Kidney (tissue), 13 donors: ENCODE measurements at regions not wholly inside any gene's neighbourhood (a gene's known extent, or its start where the extent isn't known, plus 50 kb on each side); places are given as distances from the start of the nearest gene placed in this dataset.
A peak's percentile ranks its signal among the peaks of the same experiment; 100 is the strongest.

ENCODE experiments used
- DNase-seq, 5 donors: peaks; one replicate each; pipeline ENCODE4 v3.0.0-alpha.2; 2013 to 2020
- FAIRE-seq: peaks from 2 replicates; lab custom pipeline; 2012; peaks lifted over from hg19 to GRCh38; lab: Jason Lieb, UNC
- H3K27ac ChIP-seq, 2 donors: one replicate each; pipeline ENCODE4 v1.7.0; 2013; ENCODE audit warnings: low read depth in 2 of 2, low read length in 2 of 2, inconsistent platforms in 1 of 2
- H3K27me3 ChIP-seq: one replicate; pipeline ENCODE4 v1.7.1; 2013; ENCODE audit warnings: low read length, inconsistent platforms; ENCODE audit not compliant: control insufficient read depth, insufficient read depth
- H3K36me3 ChIP-seq, 3 donors: one replicate each; pipeline versions ENCODE4 v1.7.0 to v1.7.1; 2013; ENCODE audit warnings: low read length in 3 of 3, control low read depth in 1 of 3, inconsistent platforms in 1 of 3; ENCODE audit not compliant: insufficient read depth in 3 of 3, control insufficient read depth in 2 of 3
- H3K4me1 ChIP-seq, 3 donors: one replicate each; pipeline versions ENCODE4 v1.7.0 to v1.7.1; 2013; ENCODE audit warnings: low read length in 3 of 3, inconsistent platforms in 1 of 3, low read depth in 1 of 3; ENCODE audit not compliant: control insufficient read depth in 2 of 3, insufficient read depth in 2 of 3
- H3K4me3 ChIP-seq, 3 donors: one replicate each; pipeline versions ENCODE4 v1.7.0 to v1.8.1; 2013; ENCODE audit warnings: low read length in 3 of 3, control low read depth in 1 of 3, inconsistent platforms in 1 of 3
- H3K9ac ChIP-seq, 3 donors: one replicate each; pipeline versions ENCODE4 v1.7.0 to v1.7.1; 2013; ENCODE audit warnings: low read length in 3 of 3, control low read depth in 1 of 3, inconsistent platforms in 1 of 3
- H3K9me3 ChIP-seq, 3 donors: one replicate each; pipeline versions ENCODE4 v1.7.0 to v1.7.1; 2013; ENCODE audit warnings: low read length in 3 of 3, control low read depth in 1 of 3, inconsistent platforms in 1 of 3; ENCODE audit not compliant: control insufficient read depth in 2 of 3, insufficient read depth in 1 of 3
- intact Hi-C: fragments of 100-400 bp; cut with DNase I; formaldehyde crosslinking; loops from one replicate; pipeline ENCODE4 v1.11.1; 2022
- TF ChIP-seq, protein P1 (sequence below): IDR thresholded peaks from 3 replicates; pipeline ENCODE4 v1.5.1; 2012; ENCODE audit warnings: mild to moderate bottlenecking, moderate library complexity, borderline replicate concordance; ENCODE audit not compliant: insufficient read depth; ENCODE audit errors: extremely low read depth
- donor health status: control.
- donor health status: control.
- donor health status: control.
- donor health status: control.
- donor health status: control.
- donor health status: DM: yes; HTN: yes; CAD: no.
- donor health status: Normal renal cell carcinoma (clear cell type).

DNA sequence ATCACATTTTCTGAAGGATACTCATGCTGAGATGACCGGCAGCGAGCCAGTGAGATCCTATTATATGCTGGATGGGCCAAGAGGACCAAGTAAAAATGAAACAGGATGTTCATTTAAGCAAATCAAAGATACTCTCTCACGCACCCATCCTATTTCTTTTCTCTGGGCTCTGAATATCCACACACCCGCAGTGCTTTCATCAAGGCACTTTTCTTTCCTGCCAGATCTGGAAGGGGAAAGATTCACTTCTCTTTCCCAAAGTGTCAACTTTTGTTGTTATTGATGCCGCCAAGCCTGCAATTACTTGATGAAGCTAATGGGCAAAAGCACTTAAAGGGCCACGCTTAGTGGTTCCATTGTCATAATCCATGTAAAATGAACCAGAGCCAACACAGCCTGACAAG is 191.9 kb upstream of the CHAC2 start:
- Histone ChIP-seq H3K36me3 (no peaks in the 10 kb centered on the region), H3K27ac (no peak overlapping the region), H3K4me3 (no peak overlapping the region), H3K9me3 (no peaks in the 10 kb centered on the region), H3K27me3 (no peaks in the 10 kb centered on the region), H3K9ac (no peak overlapping the region), H3K4me1 (no peaks in the 10 kb centered on the region)
- intact Hi-C loops: no loop called here
- peak in 1 of 5 donors; percentile 22 for DNase-seq
- TF ChIP-seq, protein P1, sequence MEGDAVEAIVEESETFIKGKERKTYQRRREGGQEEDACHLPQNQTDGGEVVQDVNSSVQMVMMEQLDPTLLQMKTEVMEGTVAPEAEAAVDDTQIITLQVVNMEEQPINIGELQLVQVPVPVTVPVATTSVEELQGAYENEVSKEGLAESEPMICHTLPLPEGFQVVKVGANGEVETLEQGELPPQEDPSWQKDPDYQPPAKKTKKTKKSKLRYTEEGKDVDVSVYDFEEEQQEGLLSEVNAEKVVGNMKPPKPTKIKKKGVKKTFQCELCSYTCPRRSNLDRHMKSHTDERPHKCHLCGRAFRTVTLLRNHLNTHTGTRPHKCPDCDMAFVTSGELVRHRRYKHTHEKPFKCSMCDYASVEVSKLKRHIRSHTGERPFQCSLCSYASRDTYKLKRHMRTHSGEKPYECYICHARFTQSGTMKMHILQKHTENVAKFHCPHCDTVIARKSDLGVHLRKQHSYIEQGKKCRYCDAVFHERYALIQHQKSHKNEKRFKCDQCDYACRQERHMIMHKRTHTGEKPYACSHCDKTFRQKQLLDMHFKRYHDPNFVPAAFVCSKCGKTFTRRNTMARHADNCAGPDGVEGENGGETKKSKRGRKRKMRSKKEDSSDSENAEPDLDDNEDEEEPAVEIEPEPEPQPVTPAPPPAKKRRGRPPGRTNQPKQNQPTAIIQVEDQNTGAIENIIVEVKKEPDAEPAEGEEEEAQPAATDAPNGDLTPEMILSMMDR: no peak
- FAIRE-seq: no peak

DNA sequence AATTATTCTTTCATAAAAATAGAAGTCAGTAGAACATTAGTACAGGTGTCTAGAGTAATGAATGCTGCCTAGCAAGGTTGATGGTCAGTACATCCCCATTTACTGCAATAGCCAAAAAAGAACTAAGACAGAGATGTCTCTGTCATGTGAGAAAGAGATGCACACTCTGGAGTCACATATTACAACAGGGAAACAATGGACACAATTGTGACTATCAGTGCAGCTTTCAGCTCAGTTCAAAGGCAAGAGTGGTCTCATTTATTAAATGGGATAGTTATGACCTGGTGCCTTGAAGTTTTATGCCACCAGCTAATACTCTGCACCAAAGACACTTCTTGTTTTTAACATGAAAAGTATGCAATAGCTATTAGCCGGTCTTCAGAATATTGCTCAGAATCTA is 194.9 kb upstream of the CHAC2 start:
- Histone ChIP-seq H3K4me3 (no peak overlapping the region), H3K27ac (no peak overlapping the region), H3K4me1 (no peaks in the 10 kb centered on the region), H3K9me3 (no peaks in the 10 kb centered on the region), H3K27me3 (no peaks in the 10 kb centered on the region), H3K9ac (no peak overlapping the region), H3K36me3 (no peaks in the 10 kb centered on the region)
- no peak for DNase-seq
- intact Hi-C loops: no loop called here
- FAIRE-seq: no peak
- TF ChIP-seq, protein P1: no peak

DNA sequence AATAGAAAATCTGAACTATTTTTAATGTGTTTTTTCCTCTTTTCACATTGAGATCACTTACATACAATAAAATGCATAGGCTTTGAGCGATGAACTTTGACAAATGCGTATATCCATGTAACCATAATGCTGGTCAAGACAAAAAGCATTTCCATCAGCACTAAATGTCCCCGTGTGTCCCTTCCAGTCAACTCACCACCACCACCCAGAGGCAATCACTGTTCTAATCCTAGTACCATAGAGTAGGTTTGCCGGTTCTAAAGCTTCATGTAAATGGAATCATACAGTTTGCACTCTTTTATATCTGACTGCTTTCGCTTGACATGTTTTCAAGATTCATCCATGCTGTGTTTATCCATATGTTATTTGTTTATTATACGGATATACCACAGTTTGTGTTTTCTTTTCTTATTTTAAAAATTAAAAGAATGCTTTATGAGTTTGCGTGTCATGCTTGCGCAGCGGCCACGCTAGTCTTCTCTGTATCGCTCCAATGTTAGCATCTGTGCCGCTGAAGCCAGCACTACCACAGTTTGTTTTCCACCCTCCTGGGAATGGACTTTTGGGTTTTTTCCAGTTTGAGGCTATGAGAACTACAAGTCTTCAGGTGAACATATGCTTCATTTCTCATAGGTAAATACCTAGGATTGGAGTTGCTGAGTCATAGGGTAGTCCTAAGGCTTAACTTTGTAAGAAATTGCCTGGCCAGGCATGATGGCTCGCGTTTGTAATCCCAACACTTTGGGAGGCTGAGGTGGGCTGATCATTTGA is 197.5 kb upstream of the CHAC2 start:
- no peak for FAIRE-seq

More for the DNA sequence above, 197.5 kb upstream of the CHAC2 start:
- no peak for DNase-seq
- Histone ChIP-seq H3K9ac (no peak overlapping the region), H3K27ac (no peak overlapping the region), H3K27me3 (no peaks in the 10 kb centered on the region), H3K9me3 (no peaks in the 10 kb centered on the region), H3K4me1 (no peaks in the 10 kb centered on the region), H3K36me3 (no peaks in the 10 kb centered on the region), H3K4me3 (no peak overlapping the region)
- intact Hi-C loops: no loop called here
- TF ChIP-seq, protein P1: no peak
